ENCODE measurements at regions not wholly inside any gene's neighbourhood (a gene's known extent, or its start where the extent isn't known, plus 50 kb on each side); places are given as distances from the start of the nearest gene placed in this dataset.

DNA sequence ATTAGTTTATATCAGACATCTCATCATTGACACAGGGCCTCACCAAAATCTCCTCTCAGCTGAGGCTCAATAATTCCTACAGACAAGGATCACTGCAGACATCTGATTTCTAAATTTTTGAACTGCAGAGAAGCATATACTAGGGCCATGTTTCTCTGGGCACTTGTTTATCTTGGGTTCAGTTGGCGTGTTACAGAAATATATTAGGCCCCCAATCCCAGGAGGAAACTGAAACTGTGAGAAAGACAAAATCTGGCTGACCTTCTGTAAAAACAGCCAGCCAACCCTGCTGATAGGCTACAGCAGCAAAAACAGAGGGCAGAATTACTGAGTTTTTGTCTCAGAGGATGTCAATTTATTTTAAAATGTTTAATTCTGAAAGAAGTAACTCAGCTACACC is 634.6 kb downstream of the ETNK1 start:
- no peak for FAIRE-seq
- Histone ChIP-seq H3K4me1 (ENCODE audit: control insufficient read depth, extremely low read depth, insufficient read depth, low read length) (no peaks in the 10 kb centered on the region), H3K27me3 (ENCODE audit: control insufficient read depth, extremely low read depth, insufficient read depth, low read length) (no peaks in the 10 kb centered on the region), H2AFZ (ENCODE audit: control insufficient read depth, low read length) (no peak overlapping the region), H4K20me1 (ENCODE audit: control insufficient read depth, extremely low read depth, insufficient read depth, low read length) (no peaks in the 10 kb centered on the region), H3K9me3 (ENCODE audit: control insufficient read depth, low read depth, low read length) (no peaks in the 10 kb centered on the region), H3K4me2 (ENCODE audit: control insufficient read depth, extremely low read depth, insufficient read depth, low read depth, low read length) (no peak overlapping the region), H3K4me3 (ENCODE audit: control insufficient read depth in 2 of 3, extremely low read depth in 1 of 3, insufficient read depth in 2 of 3, low read depth in 1 of 3, low read length in 3 of 3) (no peak overlapping the region), H3K9ac (ENCODE audit: control insufficient read depth, extremely low read depth, insufficient read depth, low read length) (no peak overlapping the region), H3K27ac (ENCODE audit: control insufficient read depth, insufficient read depth, low read length) (no peak overlapping the region), H3K9me1 (ENCODE audit: control insufficient read depth, extremely low read depth, insufficient read depth, low read length) (no peaks in the 10 kb centered on the region), H3K36me3 (ENCODE audit: control insufficient read depth in 2 of 2, extremely low read depth in 1 of 2, insufficient read depth in 2 of 2, low read length in 2 of 2) (no peaks in the 10 kb centered on the region), H3K79me2 (ENCODE audit: control insufficient read depth, insufficient read depth, low read length) (no peaks in the 10 kb centered on the region)
- DNase-seq (ENCODE audit: low read depth, low spot score), result no peak
- no peak for TF ChIP-seq EZH2 (IDR thresholded peaks at IDR 0.05; ENCODE audit: low read length)
- TF ChIP-seq, protein P1, sequence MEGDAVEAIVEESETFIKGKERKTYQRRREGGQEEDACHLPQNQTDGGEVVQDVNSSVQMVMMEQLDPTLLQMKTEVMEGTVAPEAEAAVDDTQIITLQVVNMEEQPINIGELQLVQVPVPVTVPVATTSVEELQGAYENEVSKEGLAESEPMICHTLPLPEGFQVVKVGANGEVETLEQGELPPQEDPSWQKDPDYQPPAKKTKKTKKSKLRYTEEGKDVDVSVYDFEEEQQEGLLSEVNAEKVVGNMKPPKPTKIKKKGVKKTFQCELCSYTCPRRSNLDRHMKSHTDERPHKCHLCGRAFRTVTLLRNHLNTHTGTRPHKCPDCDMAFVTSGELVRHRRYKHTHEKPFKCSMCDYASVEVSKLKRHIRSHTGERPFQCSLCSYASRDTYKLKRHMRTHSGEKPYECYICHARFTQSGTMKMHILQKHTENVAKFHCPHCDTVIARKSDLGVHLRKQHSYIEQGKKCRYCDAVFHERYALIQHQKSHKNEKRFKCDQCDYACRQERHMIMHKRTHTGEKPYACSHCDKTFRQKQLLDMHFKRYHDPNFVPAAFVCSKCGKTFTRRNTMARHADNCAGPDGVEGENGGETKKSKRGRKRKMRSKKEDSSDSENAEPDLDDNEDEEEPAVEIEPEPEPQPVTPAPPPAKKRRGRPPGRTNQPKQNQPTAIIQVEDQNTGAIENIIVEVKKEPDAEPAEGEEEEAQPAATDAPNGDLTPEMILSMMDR (optimal IDR thresholded peaks at IDR 0.05 in 1 of 3, IDR thresholded peaks at IDR 0.05 in 1 of 3, conservative IDR thresholded peaks at IDR 0.05 in 1 of 3; ENCODE audit: extremely low read depth in 1 of 3, insufficient read depth in 2 of 3, low read length in 3 of 3), result no peak
- dilution Hi-C loops (cut with MboI; ENCODE audit: extremely low pct_ligation_motif_present, low sequenced_read_pairs), result no loop called here

- H3K36me3 ChIP-seq (ENCODE audit: control insufficient read depth in 2 of 2, extremely low read depth in 1 of 2, insufficient read depth in 2 of 2, low read length in 2 of 2), result no peaks in the 10 kb centered on the region
- no peaks in the 10 kb centered on the region for H3K4me1 ChIP-seq (ENCODE audit: control insufficient read depth, extremely low read depth, insufficient read depth, low read length)
- H3K9me3 ChIP-seq (ENCODE audit: control insufficient read depth, low read depth, low read length), result no peaks in the 10 kb centered on the region
- DNase-seq (ENCODE audit: low read depth, low spot score) (no peak), FAIRE-seq (no peak)
- H3K9ac ChIP-seq (ENCODE audit: control insufficient read depth, extremely low read depth, insufficient read depth, low read length), result no peak overlapping the region
- no peak for TF ChIP-seq EZH2 (IDR thresholded peaks at IDR 0.05; ENCODE audit: low read length)
- TF ChIP-seq, protein P1 (optimal IDR thresholded peaks at IDR 0.05 in 1 of 3, IDR thresholded peaks at IDR 0.05 in 1 of 3, conservative IDR thresholded peaks at IDR 0.05 in 1 of 3; ENCODE audit: extremely low read depth in 1 of 3, insufficient read depth in 2 of 3, low read length in 3 of 3), result no peak
- H3K9me1 ChIP-seq (ENCODE audit: control insufficient read depth, extremely low read depth, insufficient read depth, low read length), result no peaks in the 10 kb centered on the region
- H3K79me2 ChIP-seq (ENCODE audit: control insufficient read depth, insufficient read depth, low read length), result no peaks in the 10 kb centered on the region
- no peak overlapping the region for H2AFZ ChIP-seq (ENCODE audit: control insufficient read depth, low read length)
- H3K27ac ChIP-seq (ENCODE audit: control insufficient read depth, insufficient read depth, low read length), result no peak overlapping the region
- no peaks in the 10 kb centered on the region for H4K20me1 ChIP-seq (ENCODE audit: control insufficient read depth, extremely low read depth, insufficient read depth, low read length)
- no peaks in the 10 kb centered on the region for H3K27me3 ChIP-seq (ENCODE audit: control insufficient read depth, extremely low read depth, insufficient read depth, low read length)
- H3K4me3 ChIP-seq (ENCODE audit: control insufficient read depth in 2 of 3, extremely low read depth in 1 of 3, insufficient read depth in 2 of 3, low read depth in 1 of 3, low read length in 3 of 3), result no peak overlapping the region
- H3K4me2 ChIP-seq (ENCODE audit: control insufficient read depth, extremely low read depth, insufficient read depth, low read depth, low read length), result no peak overlapping the region
- dilution Hi-C loops (cut with MboI; ENCODE audit: extremely low pct_ligation_motif_present, low sequenced_read_pairs), result no loop called here
These were observed 637.7 kb downstream of the ETNK1 start for GRCh38 chr12:23262670-23263069.

Data from keratinocyte (primary cell).